WTC11 (cell line): ENCODE measurements at regions not wholly inside any gene's neighbourhood (a gene's known extent, or its start where the extent isn't known, plus 50 kb on each side); places are given as distances from the start of the nearest gene placed in this dataset.

Source experiments
- ATAC-seq: fragments of 200-7000 bp; cut with Tn5 transposase; 2 replicates; pipeline ENCODE4 v1.10.0; 2021; ENCODE audit warnings: mild to moderate bottlenecking, moderate library complexity
- CTCF ChIA-PET: fragments of 300-600 bp; sonication (Branson Sonifier 250); formaldehyde crosslinking; loops from one replicate; lab custom pipeline; 2021; ENCODE audit warnings: antibody characterized with exemption; lab: Charles Lee
- POLR2A ChIA-PET: fragments of 350-600 bp; sonication (Branson Sonifier 250); formaldehyde crosslinking; loops from one replicate; lab custom pipeline; 2021; ENCODE audit warnings: antibody characterized with exemption; lab: Charles Lee
- DNase-seq: peaks from one replicate; pipeline ENCODE4 v3.0.0; 2021; ENCODE audit warnings: low spot score
- H3K27ac Mint-ChIP-seq: 2 replicates; pipeline ENCODE4 v1.8.0; 2021; ENCODE audit warnings: mixed read lengths
- H3K27me3 Mint-ChIP-seq: 2 replicates; pipeline ENCODE4 v1.8.0; 2021; ENCODE audit warnings: low read depth, mild to moderate bottlenecking, moderate library complexity, mixed read lengths
- H3K36me3 Mint-ChIP-seq: 2 replicates; pipeline ENCODE4 v1.8.0; 2021; ENCODE audit warnings: mixed read lengths
- H3K4me1 Mint-ChIP-seq: 2 replicates; pipeline ENCODE4 v1.8.0; 2022; ENCODE audit warnings: mixed read lengths
- H3K4me3 Mint-ChIP-seq: 2 replicates; pipeline ENCODE4 v1.8.0; 2021; ENCODE audit warnings: mild to moderate bottlenecking, moderate library complexity, mixed read lengths
- H3K9me3 Mint-ChIP-seq: 2 replicates; pipeline ENCODE4 v1.8.0; 2021; ENCODE audit warnings: mixed read lengths
- ARID4B ChIP-seq: sonication (generic); formaldehyde crosslinking; IDR thresholded peaks from 2 replicates; pipeline ENCODE4 v1.8.0; 2023; ENCODE audit warnings: missing genetic modification reagents, mild to moderate bottlenecking, borderline replicate concordance
- CBFB ChIP-seq: sonication (generic); formaldehyde crosslinking; IDR thresholded peaks from 2 replicates; pipeline ENCODE4 v1.8.1; 2022; ENCODE audit warnings: mild to moderate bottlenecking, low read depth, missing genetic modification reagents
- CDX4 ChIP-seq: fragments of 250-450 bp; sonication (Bioruptor Pico); IDR thresholded peaks from 2 replicates; pipeline ENCODE4 v1.9.0; 2021; ENCODE audit warnings: moderate library complexity, mild to moderate bottlenecking, inconsistent platforms, borderline replicate concordance
- CREM ChIP-seq: sonication (generic); formaldehyde crosslinking; IDR thresholded peaks from 2 replicates; pipeline ENCODE4 v1.8.1; 2022; ENCODE audit warnings: mild to moderate bottlenecking, missing genetic modification reagents, moderate library complexity
- E2F5 ChIP-seq: sonication (generic); formaldehyde crosslinking; IDR thresholded peaks from 2 replicates; pipeline ENCODE4 v1.8.1; 2022; ENCODE audit warnings: mild to moderate bottlenecking, moderate library complexity, missing genetic modification reagents
- FOXJ3 ChIP-seq: sonication (generic); formaldehyde crosslinking; IDR thresholded peaks from 2 replicates; pipeline ENCODE4 v1.9.0; 2021; ENCODE audit warnings: missing genetic modification reagents, mild to moderate bottlenecking, borderline replicate concordance
- FOXK1 ChIP-seq: sonication (generic); formaldehyde crosslinking; IDR thresholded peaks from 2 replicates; pipeline ENCODE4 v1.8.0; 2022; ENCODE audit warnings: mild to moderate bottlenecking, moderate library complexity, missing genetic modification reagents
- GABPB1 ChIP-seq: sonication (generic); formaldehyde crosslinking; IDR thresholded peaks from 2 replicates; pipeline ENCODE4 v1.8.1; 2023; ENCODE audit warnings: mild to moderate bottlenecking, missing genetic modification reagents
- HMGA2 ChIP-seq: fragments of 250-450 bp; sonication (Bioruptor Pico); IDR thresholded peaks from 2 replicates; pipeline ENCODE4 v1.4.0; 2021; ENCODE audit warnings: mild to moderate bottlenecking, moderate library complexity
- NFE2L1 ChIP-seq: sonication (generic); formaldehyde crosslinking; IDR thresholded peaks from 2 replicates; pipeline ENCODE4 v1.8.1; 2023; ENCODE audit warnings: missing genetic modification reagents
- PREB ChIP-seq: sonication (generic); formaldehyde crosslinking; IDR thresholded peaks from 2 replicates; pipeline ENCODE4 v1.8.1; 2022; ENCODE audit warnings: mild to moderate bottlenecking, missing genetic modification reagents, moderate library complexity, borderline replicate concordance
- SP1 ChIP-seq: sonication (generic); formaldehyde crosslinking; conservative IDR thresholded peaks from 2 replicates; pipeline ENCODE4 v1.8.1; 2022; ENCODE audit warnings: missing genetic modification reagents
- ZNF281 ChIP-seq: sonication (generic); formaldehyde crosslinking; IDR thresholded peaks from 2 replicates; pipeline ENCODE4 v1.8.0; 2023; ENCODE audit warnings: mild to moderate bottlenecking, missing genetic modification reagents
- ZNF396 ChIP-seq: fragments of 250-450 bp; sonication (Bioruptor Pico); IDR thresholded peaks from 2 replicates; pipeline ENCODE4 v1.8.0; 2021; ENCODE audit warnings: mild to moderate bottlenecking, moderate library complexity, borderline replicate concordance
- ZNF532 ChIP-seq: fragments of 250-450 bp; sonication (Bioruptor Pico); IDR thresholded peaks from 2 replicates; pipeline ENCODE4 v1.9.0; 2021; ENCODE audit warnings: mild to moderate bottlenecking, borderline replicate concordance

GRCh38 chrX:141443922-141444321, 140.6 kb downstream of the SPANXA1 start:
- H3K27me3 Mint-ChIP-seq = no peaks in the 10 kb centered on the region
- ChIA-PET CTCF (no interaction called here), POLR2A (no interaction called here)
- no peak for TF ChIP-seq E2F5 (CRISPR knock-in tag)
- TF ChIP-seq PREB (CRISPR knock-in tag) = no peak
- TF ChIP-seq ZNF281 (CRISPR knock-in tag) = no peak
- no peak for TF ChIP-seq HMGA2 (CRISPR knock-in tag)
- no peak for TF ChIP-seq CBFB (CRISPR knock-in tag)
- no peak for TF ChIP-seq ZNF396 (CRISPR knock-in tag)
- TF ChIP-seq CREM = no peak
- TF ChIP-seq FOXJ3 (CRISPR knock-in tag) = no peak
- TF ChIP-seq ZNF532 (CRISPR knock-in tag) = no peak
- TF ChIP-seq CDX4 = no peak
- TF ChIP-seq FOXK1 = no peak
- no peak for TF ChIP-seq GABPB1 (CRISPR knock-in tag)
- no peaks in the 10 kb centered on the region for H3K4me1 Mint-ChIP-seq
- DNase-seq (no peak), ATAC-seq (no peak)
- no peak overlapping the region for H3K27ac Mint-ChIP-seq
- H3K4me3 Mint-ChIP-seq = no peak overlapping the region
- peaks cover 3% of the 10 kb centered on the region for H3K36me3 Mint-ChIP-seq
- H3K9me3 Mint-ChIP-seq = peaks cover 25% of the 10 kb centered on the region

GRCh38 chrX:141439651-141440050, 144.9 kb downstream of the SPANXA1 start:
- Mint-ChIP-seq H3K9me3 (peaks cover 15% of the 10 kb centered on the region), H3K36me3 (peaks cover 5% of the 10 kb centered on the region; the same call in 1 of the 2 replicates)
- TF ChIP-seq NFE2L1 (CRISPR knock-in tag) (no peak), SP1 (CRISPR knock-in tag) (no peak), ARID4B (CRISPR knock-in tag) (no peak), CDX4 (no peak)
- TF ChIP-seq, all 79 proteins: peak for 0
- DNase-seq = no peak
- POLR2A ChIA-PET = no interaction called here
- no peaks in the 10 kb centered on the region for H3K27me3 Mint-ChIP-seq
- no peak overlapping the region for H3K4me3 Mint-ChIP-seq
- CTCF ChIA-PET = no interaction called here
- H3K4me1 Mint-ChIP-seq = no peaks in the 10 kb centered on the region
- ATAC-seq = no peak
- H3K27ac Mint-ChIP-seq = no peak overlapping the region
